Duodenal mucosa (tissue), 2 donors: ENCODE measurements at regions not wholly inside any gene's neighbourhood (a gene's known extent, or its start where the extent isn't known, plus 50 kb on each side); places are given as distances from the start of the nearest gene placed in this dataset.

Source experiments
- H3K27ac ChIP-seq: one replicate; pipeline ENCODE4 v1.7.0; 2013; ENCODE audit warnings: low read depth, low read length
- H3K27me3 ChIP-seq, 2 donors: one replicate each; pipeline ENCODE4 v1.7.0; 2013; ENCODE audit warnings: low read length in 2 of 2, control low read depth in 1 of 2; ENCODE audit not compliant: insufficient read depth in 2 of 2, control insufficient read depth in 1 of 2
- H3K36me3 ChIP-seq, 2 donors: one replicate each; pipeline ENCODE4 v1.7.0; 2013; ENCODE audit warnings: low read length in 2 of 2, control low read depth in 1 of 2; ENCODE audit not compliant: insufficient read depth in 2 of 2, control insufficient read depth in 1 of 2
- H3K4me1 ChIP-seq, 2 donors: one replicate each; pipeline ENCODE4 v1.7.0; 2013; ENCODE audit warnings: low read length in 2 of 2, control low read depth in 1 of 2; ENCODE audit not compliant: insufficient read depth in 2 of 2, control insufficient read depth in 1 of 2
- H3K4me3 ChIP-seq, 2 donors: one replicate each; pipeline ENCODE4 v1.7.0; 2013; ENCODE audit warnings: low read length in 2 of 2, low read depth in 1 of 2
- H3K9ac ChIP-seq, 2 donors: one replicate each; pipeline ENCODE4 v1.7.0; 2013; ENCODE audit warnings: low read length in 2 of 2, low read depth in 1 of 2
- H3K9me3 ChIP-seq, 2 donors: one replicate each; pipeline ENCODE4 v1.7.0; 2013; ENCODE audit warnings: low read length in 2 of 2, control low read depth in 1 of 2; ENCODE audit not compliant: control insufficient read depth in 1 of 2

DNA sequence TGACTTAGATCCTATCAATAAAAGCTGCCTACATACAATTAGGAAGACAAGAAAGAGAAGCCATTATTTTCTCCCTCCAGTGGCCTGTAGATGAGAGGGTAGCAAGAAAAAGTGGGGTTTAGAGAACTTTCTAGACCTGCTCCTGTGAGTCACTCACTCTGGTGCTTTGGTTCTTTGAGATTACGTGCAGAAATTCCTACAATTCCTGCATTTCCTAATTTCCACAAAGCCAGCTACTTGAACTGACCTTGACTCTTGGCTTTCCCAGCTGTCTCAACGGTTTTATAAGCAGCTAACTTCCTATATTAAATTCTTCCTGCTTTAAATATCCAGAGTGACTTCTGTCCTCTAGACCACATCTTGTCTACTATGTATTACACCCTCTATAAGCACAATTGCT lies 899.5 kb upstream of the KLHL29 start:
- no peak overlapping the region for H3K9ac ChIP-seq
- no peak overlapping the region for H3K27ac ChIP-seq
- H3K9me3 ChIP-seq: no peaks in the 10 kb centered on the region
- H3K36me3 ChIP-seq: no peaks in the 10 kb centered on the region
- H3K27me3 ChIP-seq: no peaks in the 10 kb centered on the region
- H3K4me3 ChIP-seq: no peak overlapping the region
- no peaks in the 10 kb centered on the region for H3K4me1 ChIP-seq

DNA sequence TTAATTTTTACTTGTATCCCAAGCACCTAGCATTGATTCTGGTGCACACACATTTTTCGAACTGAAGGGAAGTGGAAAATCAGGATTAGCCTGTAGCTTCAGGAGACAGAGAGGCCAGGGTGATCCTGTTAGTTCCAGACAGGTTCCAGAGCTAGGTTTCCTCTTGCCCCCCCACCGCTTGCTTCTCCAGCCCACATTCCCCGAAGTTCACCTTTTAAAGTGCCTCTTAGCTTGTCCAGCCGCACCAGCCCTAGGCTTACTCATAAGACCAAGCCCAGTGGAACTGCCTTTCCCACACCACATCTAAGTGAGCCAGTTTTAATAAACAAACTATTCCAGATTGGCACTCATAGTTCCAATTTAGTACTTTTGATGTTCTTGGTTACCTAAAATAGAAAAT lies 898.6 kb upstream of the KLHL29 start:
- Histone ChIP-seq H3K4me1 (no peaks in the 10 kb centered on the region), H3K27ac (no peak overlapping the region), H3K9me3 (no peaks in the 10 kb centered on the region), H3K27me3 (no peaks in the 10 kb centered on the region), H3K36me3 (no peaks in the 10 kb centered on the region), H3K9ac (no peak overlapping the region), H3K4me3 (no peak overlapping the region)

DNA sequence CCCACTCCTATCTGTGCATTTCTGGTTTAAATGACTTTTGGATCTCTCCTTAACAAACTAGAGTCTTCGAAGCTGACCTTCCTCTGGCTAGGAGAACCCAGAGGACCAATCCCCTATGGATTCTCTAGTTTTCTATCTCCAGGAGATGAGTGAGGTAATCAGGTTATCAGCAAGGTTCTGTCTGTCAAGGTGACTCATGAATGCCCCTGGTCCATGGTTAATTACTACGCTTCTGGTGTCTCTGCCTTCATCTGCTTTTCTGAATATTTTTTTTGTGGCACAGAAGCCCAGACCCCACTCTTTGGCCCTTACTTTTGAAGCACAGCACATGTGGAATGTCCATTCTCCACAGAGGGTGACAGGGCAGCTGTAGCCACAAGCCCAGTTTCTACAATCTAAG lies 897.9 kb upstream of the KLHL29 start:
- H3K9ac ChIP-seq: no peak overlapping the region
- H3K4me3 ChIP-seq: no peak overlapping the region
- H3K27me3 ChIP-seq: no peaks in the 10 kb centered on the region
- no peaks in the 10 kb centered on the region for H3K9me3 ChIP-seq
- no peaks in the 10 kb centered on the region for H3K36me3 ChIP-seq
- no peaks in the 10 kb centered on the region for H3K4me1 ChIP-seq
- H3K27ac ChIP-seq: no peak overlapping the region

DNA sequence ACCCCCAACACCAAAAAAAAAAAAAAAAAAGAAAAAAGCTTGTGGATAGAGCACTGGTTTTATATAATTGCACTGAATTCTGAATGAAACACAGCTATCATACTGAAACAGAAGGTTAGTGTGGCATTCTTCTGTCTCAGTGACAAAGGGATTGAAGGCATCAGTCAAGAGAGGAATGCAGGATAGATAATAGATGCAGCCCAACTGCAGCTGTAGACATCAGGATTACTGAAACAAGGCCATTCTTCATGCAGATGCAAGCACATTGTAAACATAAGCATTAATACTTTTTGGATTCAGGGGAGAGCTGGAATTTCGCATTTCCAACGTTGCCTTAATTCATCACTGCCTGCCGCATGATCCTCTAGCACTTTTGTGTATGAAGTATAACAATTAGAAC lies 897.4 kb upstream of the KLHL29 start:
- H3K9me3 ChIP-seq: no peaks in the 10 kb centered on the region
- no peaks in the 10 kb centered on the region for H3K4me1 ChIP-seq
- H3K27me3 ChIP-seq: no peaks in the 10 kb centered on the region
- H3K9ac ChIP-seq: no peak overlapping the region
- H3K36me3 ChIP-seq: no peaks in the 10 kb centered on the region
- H3K4me3 ChIP-seq: no peak overlapping the region
- H3K27ac ChIP-seq: no peak overlapping the region

DNA sequence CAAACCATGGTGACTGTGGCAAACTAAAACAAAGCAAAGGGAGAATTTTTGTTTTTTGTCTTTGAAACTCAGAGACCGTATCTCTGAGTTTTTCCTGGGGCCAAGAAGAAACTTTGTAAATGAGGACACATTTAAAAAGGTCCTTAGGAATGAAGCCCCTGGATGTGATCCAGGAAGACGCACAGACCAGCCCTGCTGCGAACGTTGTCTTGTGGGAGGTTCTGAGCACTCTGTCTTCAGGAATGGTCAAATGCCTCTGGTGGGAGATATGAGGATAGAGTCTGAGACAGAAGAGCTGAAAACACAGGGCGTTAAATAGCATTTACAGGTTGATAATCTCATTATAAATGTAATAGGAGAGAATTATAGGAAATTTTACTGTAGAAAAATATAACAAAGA lies 893.5 kb upstream of the KLHL29 start:
- no peaks in the 10 kb centered on the region for H3K4me1 ChIP-seq
- no peak overlapping the region for H3K4me3 ChIP-seq
- H3K36me3 ChIP-seq: no peaks in the 10 kb centered on the region
- H3K27ac ChIP-seq: no peak overlapping the region
- H3K9me3 ChIP-seq: no peaks in the 10 kb centered on the region
- H3K27me3 ChIP-seq: no peaks in the 10 kb centered on the region
- no peak overlapping the region for H3K9ac ChIP-seq

DNA sequence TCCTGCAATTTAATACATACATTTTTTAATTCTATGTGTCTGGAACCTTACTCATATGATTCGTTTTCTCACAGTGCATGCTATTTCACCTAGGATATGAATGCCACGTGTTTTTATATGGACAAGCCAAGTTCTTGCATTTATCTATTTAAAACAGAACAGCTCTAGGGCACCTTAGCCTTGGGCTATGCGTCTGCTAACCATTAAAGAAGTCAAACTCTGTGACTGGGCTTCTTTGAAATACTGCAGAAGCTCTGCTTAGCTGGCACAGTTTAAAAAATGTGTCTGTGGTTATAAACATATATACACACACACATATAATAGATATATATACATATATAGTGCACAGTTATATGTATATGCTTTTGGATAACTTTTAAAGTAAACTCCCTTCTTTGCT lies 890.8 kb upstream of the KLHL29 start:
- H3K27me3 ChIP-seq: no peaks in the 10 kb centered on the region
- no peak overlapping the region for H3K9ac ChIP-seq
- no peaks in the 10 kb centered on the region for H3K9me3 ChIP-seq
- H3K36me3 ChIP-seq: no peaks in the 10 kb centered on the region
- no peak overlapping the region for H3K27ac ChIP-seq
- no peak overlapping the region for H3K4me3 ChIP-seq
- no peaks in the 10 kb centered on the region for H3K4me1 ChIP-seq

DNA sequence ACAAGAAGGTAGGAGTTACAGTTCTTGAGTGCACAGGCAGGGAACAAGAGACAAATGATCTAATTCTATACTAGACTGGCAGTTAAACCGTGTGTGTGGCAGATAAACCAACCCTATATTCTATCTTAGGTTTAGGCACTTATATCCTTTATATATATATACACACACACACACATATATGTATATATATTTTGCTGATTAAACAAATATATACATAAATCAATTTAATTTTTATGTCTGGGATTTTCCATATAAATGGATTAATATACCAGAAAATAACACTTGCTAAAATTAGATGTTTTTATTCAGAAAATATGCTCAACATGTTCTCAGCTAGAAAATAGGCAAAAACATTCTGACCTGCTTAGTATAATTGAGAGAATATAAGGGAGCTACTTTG lies 887.9 kb upstream of the KLHL29 start:
- Histone ChIP-seq H3K27ac (no peak overlapping the region), H3K4me1 (no peaks in the 10 kb centered on the region), H3K27me3 (no peaks in the 10 kb centered on the region), H3K9ac (no peak overlapping the region), H3K4me3 (no peak overlapping the region), H3K36me3 (no peaks in the 10 kb centered on the region), H3K9me3 (no peaks in the 10 kb centered on the region)

DNA sequence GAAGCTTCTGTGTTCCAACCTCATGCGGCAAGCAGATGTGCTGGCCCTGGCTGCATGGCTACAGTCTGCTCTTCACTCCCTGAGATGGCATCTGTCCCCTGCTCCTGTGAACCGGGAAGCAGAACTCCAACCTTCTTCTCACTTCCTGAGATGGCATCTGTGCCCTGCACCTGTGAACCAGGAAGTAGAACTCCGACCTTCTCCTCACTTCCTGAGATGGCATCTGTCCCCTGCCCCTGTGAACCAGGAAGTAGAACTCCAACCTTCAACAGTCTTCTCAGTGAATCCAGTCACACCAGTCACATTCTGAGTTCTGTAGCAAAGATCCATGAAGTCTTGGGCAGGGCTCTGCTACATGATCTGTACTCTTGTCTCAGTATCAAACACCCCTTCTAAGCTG lies 887.2 kb upstream of the KLHL29 start:
- Histone ChIP-seq H3K36me3 (no peaks in the 10 kb centered on the region), H3K4me3 (no peak overlapping the region), H3K4me1 (no peaks in the 10 kb centered on the region), H3K27me3 (no peaks in the 10 kb centered on the region), H3K9me3 (no peaks in the 10 kb centered on the region), H3K9ac (no peak overlapping the region), H3K27ac (no peak overlapping the region)

DNA sequence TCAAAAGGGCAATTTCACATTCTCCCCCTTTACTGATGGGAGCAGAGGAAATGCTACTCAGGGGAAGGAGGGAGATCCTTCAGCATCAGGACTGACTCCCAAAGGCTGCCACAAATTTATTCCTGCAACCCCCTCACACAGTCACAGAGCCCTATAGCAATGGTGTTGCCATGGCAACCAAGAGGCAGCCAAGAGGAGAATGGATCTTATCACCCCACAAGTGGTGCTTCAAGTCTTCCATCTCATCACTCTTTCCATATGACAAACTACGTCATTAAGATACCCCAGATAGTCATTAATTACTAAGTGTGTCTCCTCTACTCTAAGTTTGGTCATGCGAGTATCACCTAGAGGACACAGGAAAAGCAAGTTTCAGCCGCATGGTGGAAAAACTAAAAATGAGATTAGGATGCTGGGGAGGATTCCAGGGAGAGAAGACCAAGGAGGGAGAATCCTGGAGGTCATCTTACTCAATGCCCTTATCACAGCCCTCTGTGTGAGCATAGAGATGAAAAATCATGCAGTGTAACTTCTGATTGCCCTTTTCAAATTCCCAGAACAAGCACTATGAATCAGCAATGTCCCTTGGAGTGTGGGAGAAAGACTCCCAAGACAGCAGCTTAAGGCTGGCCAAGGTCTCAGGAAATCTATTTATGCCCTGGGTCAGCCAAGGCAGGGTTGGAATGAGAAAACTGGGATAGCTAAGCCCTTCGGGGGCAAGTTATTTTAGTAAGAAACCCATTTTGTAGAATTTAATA lies 885.7 kb upstream of the KLHL29 start:
- no peaks in the 10 kb centered on the region for H3K4me1 ChIP-seq
- no peak overlapping the region for H3K4me3 ChIP-seq
- no peaks in the 10 kb centered on the region for H3K27me3 ChIP-seq
- H3K36me3 ChIP-seq: no peaks in the 10 kb centered on the region
- no peak overlapping the region for H3K27ac ChIP-seq
- H3K9ac ChIP-seq: no peak overlapping the region
- no peaks in the 10 kb centered on the region for H3K9me3 ChIP-seq

DNA sequence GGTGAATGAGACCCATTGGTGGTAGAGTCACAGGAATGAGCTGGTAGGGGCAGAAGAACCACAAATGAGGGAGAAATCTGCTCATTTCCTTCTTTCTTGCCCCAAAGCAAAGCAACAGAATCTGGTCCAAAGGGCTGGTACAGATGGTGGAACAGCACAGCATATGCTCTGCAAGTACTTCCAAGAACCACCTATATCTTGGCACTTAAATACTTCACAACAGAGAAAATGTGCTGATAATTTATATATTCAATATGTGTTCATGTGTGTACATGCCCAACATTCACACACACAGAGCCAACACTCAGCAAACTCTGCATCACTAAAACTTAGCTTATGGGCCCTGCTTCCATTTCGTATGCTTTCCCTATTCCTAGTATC lies 884.4 kb upstream of the KLHL29 start:
- H3K4me1 ChIP-seq: no peaks in the 10 kb centered on the region
- H3K9me3 ChIP-seq: no peaks in the 10 kb centered on the region
- no peaks in the 10 kb centered on the region for H3K27me3 ChIP-seq
- H3K36me3 ChIP-seq: no peaks in the 10 kb centered on the region
- H3K4me3 ChIP-seq: no peak overlapping the region
- no peak overlapping the region for H3K27ac ChIP-seq
- no peak overlapping the region for H3K9ac ChIP-seq

DNA sequence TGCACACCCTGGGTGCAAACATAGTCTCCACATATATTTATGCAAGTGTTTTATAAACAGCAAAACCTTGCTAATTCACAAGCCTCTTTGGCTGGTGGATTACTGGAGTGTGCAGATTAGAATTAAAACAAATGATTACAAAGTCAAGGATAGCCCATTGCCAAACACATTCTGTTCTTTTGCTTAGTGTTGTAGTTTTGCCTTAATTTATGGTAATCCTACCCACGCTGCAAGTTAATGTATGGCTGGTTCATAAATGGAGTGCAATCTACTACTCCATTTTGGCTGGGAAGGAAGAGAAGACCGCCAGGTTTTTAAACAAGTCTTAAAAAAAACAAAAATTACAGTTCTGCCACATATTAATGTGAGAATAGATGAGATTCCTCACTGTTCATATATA lies 883.1 kb upstream of the KLHL29 start:
- no peaks in the 10 kb centered on the region for H3K4me1 ChIP-seq
- no peaks in the 10 kb centered on the region for H3K9me3 ChIP-seq
- H3K9ac ChIP-seq: no peak overlapping the region
- H3K4me3 ChIP-seq: no peak overlapping the region
- no peaks in the 10 kb centered on the region for H3K27me3 ChIP-seq
- no peak overlapping the region for H3K27ac ChIP-seq
- no peaks in the 10 kb centered on the region for H3K36me3 ChIP-seq
